ENCODE measurements at regions not wholly inside any gene's neighbourhood (a gene's known extent, or its start where the extent isn't known, plus 50 kb on each side); places are given as distances from the start of the nearest gene placed in this dataset.

- Histone ChIP-seq H3K4me2 (ENCODE audit: control insufficient read depth, extremely low read depth, insufficient read depth, low read depth, low read length) (no peak overlapping the region), H3K9ac (ENCODE audit: control insufficient read depth, extremely low read depth, insufficient read depth, low read length) (no peak overlapping the region), H2AFZ (ENCODE audit: control insufficient read depth, low read length) (no peak overlapping the region), H3K79me2 (ENCODE audit: control insufficient read depth, insufficient read depth, low read length) (no peaks in the 10 kb centered on the region), H3K4me3 (ENCODE audit: control insufficient read depth in 2 of 3, extremely low read depth in 1 of 3, insufficient read depth in 2 of 3, low read depth in 1 of 3, low read length in 3 of 3) (no peak overlapping the region), H3K9me1 (ENCODE audit: control insufficient read depth, extremely low read depth, insufficient read depth, low read length) (no peaks in the 10 kb centered on the region), H3K27ac (ENCODE audit: control insufficient read depth, insufficient read depth, low read length) (no peak overlapping the region), H3K36me3 (ENCODE audit: control insufficient read depth in 2 of 2, extremely low read depth in 1 of 2, insufficient read depth in 2 of 2, low read length in 2 of 2) (no peaks in the 10 kb centered on the region), H3K9me3 (ENCODE audit: control insufficient read depth, low read depth, low read length) (no peaks in the 10 kb centered on the region), H3K4me1 (ENCODE audit: control insufficient read depth, extremely low read depth, insufficient read depth, low read length) (no peaks in the 10 kb centered on the region), H4K20me1 (ENCODE audit: control insufficient read depth, extremely low read depth, insufficient read depth, low read length) (no peaks in the 10 kb centered on the region), H3K27me3 (ENCODE audit: control insufficient read depth, extremely low read depth, insufficient read depth, low read length) (no peaks in the 10 kb centered on the region)
- dilution Hi-C loops (cut with MboI; ENCODE audit: extremely low pct_ligation_motif_present, low sequenced_read_pairs), result no loop called here
- no peak for FAIRE-seq
- DNase-seq (ENCODE audit: low read depth, low spot score), result no peak
- TF ChIP-seq EZH2 (IDR thresholded peaks at IDR 0.05; ENCODE audit: low read length) (no peak), CTCF (optimal IDR thresholded peaks at IDR 0.05 in 1 of 3, IDR thresholded peaks at IDR 0.05 in 1 of 3, conservative IDR thresholded peaks at IDR 0.05 in 1 of 3; ENCODE audit: extremely low read depth in 1 of 3, insufficient read depth in 2 of 3, low read length in 3 of 3) (no peak)
Measured at GRCh38 chr3:124557-125179, 71.9 kb upstream of the CHL1 start.

- no peak for FAIRE-seq
- no peak for DNase-seq (ENCODE audit: low read depth, low spot score)
- no peak overlapping the region for H3K4me3 ChIP-seq (ENCODE audit: control insufficient read depth in 2 of 3, extremely low read depth in 1 of 3, insufficient read depth in 2 of 3, low read depth in 1 of 3, low read length in 3 of 3)
- no peak overlapping the region for H3K4me2 ChIP-seq (ENCODE audit: control insufficient read depth, extremely low read depth, insufficient read depth, low read depth, low read length)
- no peaks in the 10 kb centered on the region for H3K9me1 ChIP-seq (ENCODE audit: control insufficient read depth, extremely low read depth, insufficient read depth, low read length)
- dilution Hi-C loops (cut with MboI; ENCODE audit: extremely low pct_ligation_motif_present, low sequenced_read_pairs), result no loop called here
- no peaks in the 10 kb centered on the region for H3K79me2 ChIP-seq (ENCODE audit: control insufficient read depth, insufficient read depth, low read length)
- H3K36me3 ChIP-seq (ENCODE audit: control insufficient read depth in 2 of 2, extremely low read depth in 1 of 2, insufficient read depth in 2 of 2, low read length in 2 of 2), result no peaks in the 10 kb centered on the region
- H3K27me3 ChIP-seq (ENCODE audit: control insufficient read depth, extremely low read depth, insufficient read depth, low read length), result no peaks in the 10 kb centered on the region
- H3K9me3 ChIP-seq (ENCODE audit: control insufficient read depth, low read depth, low read length), result no peaks in the 10 kb centered on the region
- H4K20me1 ChIP-seq (ENCODE audit: control insufficient read depth, extremely low read depth, insufficient read depth, low read length), result no peaks in the 10 kb centered on the region
- no peak overlapping the region for H3K9ac ChIP-seq (ENCODE audit: control insufficient read depth, extremely low read depth, insufficient read depth, low read length)
- no peak for TF ChIP-seq EZH2 (IDR thresholded peaks at IDR 0.05; ENCODE audit: low read length)
- TF ChIP-seq CTCF (optimal IDR thresholded peaks at IDR 0.05 in 1 of 3, IDR thresholded peaks at IDR 0.05 in 1 of 3, conservative IDR thresholded peaks at IDR 0.05 in 1 of 3; ENCODE audit: extremely low read depth in 1 of 3, insufficient read depth in 2 of 3, low read length in 3 of 3), result no peak
- H3K4me1 ChIP-seq (ENCODE audit: control insufficient read depth, extremely low read depth, insufficient read depth, low read length), result no peaks in the 10 kb centered on the region
- no peak overlapping the region for H2AFZ ChIP-seq (ENCODE audit: control insufficient read depth, low read length)
- no peak overlapping the region for H3K27ac ChIP-seq (ENCODE audit: control insufficient read depth, insufficient read depth, low read length)
Measured at GRCh38 chr3:128515-129172, 67.9 kb upstream of the CHL1 start.

Measured in keratinocyte (primary cell).